HG02759 (cell line): ENCODE measurements at regions not wholly inside any gene's neighbourhood (a gene's known extent, or its start where the extent isn't known, plus 50 kb on each side); places are given as distances from the start of the nearest gene placed in this dataset.
"Not testable (repeated sequence)": the region's sequence is repeated elsewhere in the genome, so short reads cannot be mapped to it uniquely, and the experiment has no call there.

Source experiments
- ATAC-seq: cut with Tn5 transposase; IDR thresholded peaks from one replicate; pipeline ENCODE4 v1.9.1; 2021; ENCODE audit warnings: mild to moderate bottlenecking, moderate library complexity; ENCODE audit not compliant: unreplicated experiment

- no peak for ATAC-seq
These were observed 381.9 kb upstream of the CCL2 start for GRCh38 chr17:33873201-33873617.

- no peak for ATAC-seq
These were observed 380.4 kb upstream of the CCL2 start for GRCh38 chr17:33874617-33875060.

GRCh38 chr17:33875973-33876372 is 379.1 kb upstream of the CCL2 start:
- no peak for ATAC-seq

GRCh38 chr17:33882273-33882672 is 372.8 kb upstream of the CCL2 start:
- not testable (repeated sequence) for ATAC-seq

- ATAC-seq, result not testable (repeated sequence)
These were observed 372.4 kb upstream of the CCL2 start for GRCh38 chr17:33882677-33883076.

GRCh38 chr17:33888455-33888854 is 366.6 kb upstream of the CCL2 start:
- ATAC-seq, result no peak

- no peak for ATAC-seq
These were observed 366.0 kb upstream of the CCL2 start for GRCh38 chr17:33889040-33889439.

GRCh38 chr17:33889766-33890165 is 365.3 kb upstream of the CCL2 start:
- ATAC-seq, result no peak

GRCh38 chr17:33892717-33893591 is 362.1 kb upstream of the CCL2 start:
- ATAC-seq, result no peak

- ATAC-seq, result no peak
These were observed 359.6 kb upstream of the CCL2 start for GRCh38 chr17:33895491-33895890.

- ATAC-seq, result no peak
These were observed 358.8 kb upstream of the CCL2 start for GRCh38 chr17:33896263-33896662.

- ATAC-seq, result no peak
These were observed 354.0 kb upstream of the CCL2 start for GRCh38 chr17:33901085-33901484.

- no peak for ATAC-seq
These were observed 352.1 kb upstream of the CCL2 start for GRCh38 chr17:33902901-33903449.

GRCh38 chr17:33904476-33904875 is 350.6 kb upstream of the CCL2 start:
- no peak for ATAC-seq

GRCh38 chr17:33905338-33905800 is 349.7 kb upstream of the CCL2 start:
- no peak for ATAC-seq

- no peak for ATAC-seq
These were observed 346.6 kb upstream of the CCL2 start for GRCh38 chr17:33908363-33909064.

- no peak for ATAC-seq
These were observed 344.8 kb upstream of the CCL2 start for GRCh38 chr17:33910200-33910857.

GRCh38 chr17:33914125-33914524 is 341.0 kb upstream of the CCL2 start:
- ATAC-seq, result no peak

- ATAC-seq, result no peak
These were observed 332.1 kb upstream of the CCL2 start for GRCh38 chr17:33922971-33923370.

GRCh38 chr17:33924104-33924503 is 331.0 kb upstream of the CCL2 start:
- ATAC-seq, result no peak

GRCh38 chr17:33925649-33926048 is 329.4 kb upstream of the CCL2 start:
- no peak for ATAC-seq
